H1 (cell line): ENCODE measurements at regions not wholly inside any gene's neighbourhood (a gene's known extent, or its start where the extent isn't known, plus 50 kb on each side); places are given as distances from the start of the nearest gene placed in this dataset.

Source experiments
- CTCF ChIA-PET: fragments of 300-600 bp; sonication (Branson Sonifier 250); formaldehyde crosslinking; loops from one replicate; lab custom pipeline; 2021; ENCODE audit not compliant: partially characterized antibody; lab: Charles Lee
- POLR2A ChIA-PET: fragments of 300-600 bp; sonication (Branson Sonifier 250); formaldehyde crosslinking; loops from one replicate; lab custom pipeline; 2021; ENCODE audit warnings: inconsistent platforms; ENCODE audit not compliant: partially characterized antibody; lab: Charles Lee
- DNase-seq, 2 experiments: peaks; one replicate each; pipeline versions ENCODE4 v3.0.0 to v3.0.0-alpha.2; 2010 to 2022; ENCODE audit warnings: low spot score in 2 of 2, low read depth in 1 of 2, mixed read lengths in 1 of 2
- FAIRE-seq: peaks from 2 replicates; lab custom pipeline; 2011; peaks lifted over from hg19 to GRCh38; lab: Jason Lieb, UNC
- H2AFZ ChIP-seq: 2 replicates; pipeline ENCODE4 v1.8.1; 2012; ENCODE audit warnings: low read length, inconsistent platforms
- H2AK5ac ChIP-seq: 2 replicates; pipeline ENCODE4 v1.6.1; 2013; ENCODE audit warnings: low read depth, low read length
- H2BK120ac ChIP-seq: replicated peaks from 2 replicates; pipeline ENCODE3; 2013; ENCODE audit warnings: low read depth, low read length, inconsistent platforms
- H2BK12ac ChIP-seq: 2 replicates; pipeline ENCODE4 v1.6.1; 2013; ENCODE audit warnings: low read depth, low read length
- H2BK15ac ChIP-seq: 2 replicates; pipeline ENCODE4 v1.6.1; 2013; ENCODE audit warnings: low read length
- H2BK20ac ChIP-seq: 2 replicates; pipeline ENCODE4 v1.6.1; 2013; ENCODE audit warnings: low read length
- H2BK5ac ChIP-seq: 2 replicates; pipeline ENCODE4 v1.6.1; 2013; ENCODE audit warnings: low read depth, low read length
- H3K14ac ChIP-seq: 2 replicates; pipeline ENCODE4 v1.6.1; 2013; ENCODE audit warnings: inconsistent platforms; ENCODE audit not compliant: insufficient read length
- H3K18ac ChIP-seq: 2 replicates; pipeline ENCODE4 v1.6.1; 2013; ENCODE audit warnings: low read length; ENCODE audit errors: extremely low read depth
- H3K23ac ChIP-seq: 2 replicates; pipeline ENCODE4 v1.6.1; 2013; ENCODE audit warnings: inconsistent platforms; ENCODE audit not compliant: insufficient read length
- H3K23me2 ChIP-seq: 2 replicates; pipeline ENCODE4 v1.6.1; 2013; ENCODE audit warnings: low read depth, low read length
- H3K27ac ChIP-seq: 2 replicates; pipeline ENCODE4 v1.6.1; 2011; ENCODE audit warnings: low read depth, low read length, inconsistent platforms
- H3K27me3 ChIP-seq, 4 experiments: replicated peaks in 1 of 4; 1 replicate in 1 of 4; 2 replicates in 3 of 4; pipeline versions ENCODE4 v1.6.1 to v1.8.1; 2011 to 2013; ENCODE audit warnings: low read length in 3 of 4, mild to moderate bottlenecking in 3 of 4, inconsistent platforms in 2 of 4, mixed read lengths in 2 of 4, moderate library complexity in 1 of 4; ENCODE audit not compliant: control insufficient read depth in 3 of 4, insufficient read depth in 3 of 4; ENCODE audit errors: extremely low read depth in 1 of 4
- H3K36me3 ChIP-seq, 4 experiments: 2 replicates each; pipeline versions ENCODE4 v1.6.1 to v1.8.1; 2011 to 2013; ENCODE audit warnings: mild to moderate bottlenecking in 4 of 4, low read length in 3 of 4, moderate library complexity in 2 of 4, control low read depth in 1 of 4, inconsistent platforms in 1 of 4; ENCODE audit not compliant: insufficient read depth in 4 of 4, control insufficient read depth in 2 of 4
- H3K4ac ChIP-seq: replicated peaks from 2 replicates; pipeline ENCODE3; 2013; ENCODE audit warnings: low read length, low read depth, mixed read lengths, inconsistent platforms; ENCODE audit not compliant: insufficient read length
- H3K4me1 ChIP-seq, 4 experiments: replicated peaks in 1 of 4; 1 replicate in 1 of 4; 2 replicates in 3 of 4; pipeline versions ENCODE4 v1.6.1 to v1.8.1; 2011 to 2013; ENCODE audit warnings: low read length in 3 of 4, inconsistent platforms in 2 of 4, mixed read lengths in 1 of 4; ENCODE audit not compliant: insufficient read depth in 4 of 4, control insufficient read depth in 3 of 4
- H3K4me2 ChIP-seq, 2 experiments: 2 replicates each; pipeline versions ENCODE4 v1.6.1 to v1.8.1; 2011 to 2013; ENCODE audit warnings: low read depth in 2 of 2, low read length in 2 of 2, control low read depth in 1 of 2, inconsistent platforms in 1 of 2, mild to moderate bottlenecking in 1 of 2; ENCODE audit not compliant: insufficient read depth in 1 of 2
- H3K4me3 ChIP-seq, 4 experiments: fragments of 200-600, 300-600 bp in 1 of 4; sonication (generic), shearing (Covaris generic), sonication (Bioruptor Twin) in 1 of 4; 2 replicates each; pipeline versions ENCODE4 v1.5.1 to v1.8.1; 2011 to 2016; ENCODE audit warnings: low read length in 4 of 4, low read depth in 3 of 4, control low read depth in 2 of 4, inconsistent platforms in 2 of 4, mild to moderate bottlenecking in 2 of 4, mixed read lengths in 1 of 4, moderate library complexity in 1 of 4; ENCODE audit not compliant: insufficient read depth in 2 of 4; ENCODE audit errors: extremely low read depth in 1 of 4
- H3K56ac ChIP-seq: replicated peaks from 2 replicates; pipeline ENCODE3; 2013; ENCODE audit warnings: low read depth, mild to moderate bottlenecking, mixed read lengths, low read length, inconsistent platforms; ENCODE audit not compliant: insufficient read length
- H3K79me1 ChIP-seq: 2 replicates; pipeline ENCODE4 v1.6.1; 2013; ENCODE audit warnings: low read depth, low read length, control low read depth
- H3K79me2 ChIP-seq, 2 experiments: 2 replicates each; pipeline versions ENCODE4 v1.6.1 to v1.8.1; 2012 to 2013; ENCODE audit warnings: low read length in 2 of 2, mild to moderate bottlenecking in 2 of 2, inconsistent platforms in 1 of 2; ENCODE audit not compliant: insufficient read depth in 2 of 2, control insufficient read depth in 1 of 2
- H3K9ac ChIP-seq, 4 experiments: replicated peaks in 1 of 4; 1 replicate in 1 of 4; 2 replicates in 3 of 4; pipeline versions ENCODE4 v1.6.1 to v1.8.1; 2011 to 2013; ENCODE audit warnings: low read depth in 3 of 4, low read length in 3 of 4, control low read depth in 2 of 4, mild to moderate bottlenecking in 2 of 4, moderate library complexity in 2 of 4, inconsistent platforms in 1 of 4; ENCODE audit errors: extremely low read depth in 1 of 4
- H3K9me3 ChIP-seq, 2 experiments: 2 replicates each; pipeline versions ENCODE4 v1.6.1 to v1.8.1; 2012 to 2013; ENCODE audit warnings: mild to moderate bottlenecking in 2 of 2, moderate library complexity in 2 of 2, control low read depth in 1 of 2, inconsistent platforms in 1 of 2, low read depth in 1 of 2, low read length in 1 of 2, mixed read lengths in 1 of 2; ENCODE audit not compliant: insufficient read depth in 2 of 2
- H4K20me1 ChIP-seq, 2 experiments: replicated peaks in 1 of 2; 2 replicates each; pipeline versions ENCODE3 to v1.8.1; 2011 to 2013; ENCODE audit warnings: inconsistent platforms in 2 of 2, low read length in 2 of 2, mild to moderate bottlenecking in 1 of 2; ENCODE audit not compliant: insufficient read depth in 2 of 2, control insufficient read depth in 1 of 2
- H4K5ac ChIP-seq: 2 replicates; pipeline ENCODE4 v1.6.1; 2013; ENCODE audit warnings: low read length, low read depth, mixed read lengths, inconsistent platforms; ENCODE audit not compliant: insufficient read length
- H4K8ac ChIP-seq: 2 replicates; pipeline ENCODE4 v1.8.0; 2013; ENCODE audit warnings: mild to moderate bottlenecking, moderate library complexity, low read length, inconsistent platforms; ENCODE audit not compliant: insufficient read depth; ENCODE audit errors: extremely low read depth
- H4K91ac ChIP-seq: replicated peaks from 2 replicates; pipeline ENCODE3; 2013; ENCODE audit warnings: low read length, mixed read lengths, inconsistent platforms; ENCODE audit not compliant: insufficient read length
- ASH2L ChIP-seq: fragments of 200-600, 300-600 bp; sonication (generic); IDR thresholded peaks from one replicate; pipeline ENCODE4 v1.7.1; 2017; ENCODE audit warnings: low read length
- CREB1 ChIP-seq: IDR thresholded peaks from 2 replicates; pipeline ENCODE4 v1.6.1; 2012; ENCODE audit warnings: inconsistent platforms
- SUZ12 ChIP-seq: fragments of 200-600 bp; sonication (generic); IDR thresholded peaks from 2 replicates; pipeline ENCODE4 v1.6.1; 2012; ENCODE audit warnings: mild to moderate bottlenecking, inconsistent platforms, low read length, moderate library complexity, mixed read lengths
- WGBS, 2 experiments: shearing (Covaris generic) in 1 of 2; methylation state at CpG; one replicate each; pipeline versions ENCODE4 v1.1.6 to v1.1.7; 2013 to 2015; ENCODE audit warnings: low lambda C conversion rate in 2 of 2, mixed read lengths in 2 of 2, inconsistent platforms in 1 of 2, low coverage in 1 of 2, missing lambda C conversion rate in 1 of 2; ENCODE audit not compliant: insufficient replicate concordance in 2 of 2, insufficient coverage in 1 of 2, insufficient read length in 1 of 2; ENCODE audit errors: extremely low coverage in 1 of 2, missing lambda C conversion rate in 1 of 2; 5-methylcytosine and 5-hydroxymethylcytosine counted together

GRCh38 chr2:41598161-41598894, 449.5 kb upstream of the PKDCC start:
- Histone ChIP-seq H3K4ac (no peak overlapping the region), H4K20me1 (no peaks in the 10 kb centered on the region), H4K91ac (no peak overlapping the region), H3K4me1 (no peaks in the 10 kb centered on the region), H2BK15ac (no peak overlapping the region), H3K14ac (no peak overlapping the region), H3K23me2 (no peaks in the 10 kb centered on the region), H3K79me2 (no peaks in the 10 kb centered on the region), H3K4me2 (no peak overlapping the region), H3K23ac (no peak overlapping the region), H3K27me3 (no peaks in the 10 kb centered on the region), H2BK120ac (no peak overlapping the region), H3K18ac (no peak overlapping the region), H2BK12ac (no peak overlapping the region), H3K9me3 (no peaks in the 10 kb centered on the region), H2BK5ac (no peak overlapping the region), H3K79me1 (no peaks in the 10 kb centered on the region), H2AFZ (no peak overlapping the region), H4K5ac (no peak overlapping the region), H2BK20ac (no peak overlapping the region), H3K56ac (no peak overlapping the region), H4K8ac (no peak overlapping the region), H2AK5ac (no peak overlapping the region), H3K4me3 (no peak overlapping the region), H3K27ac (no peak overlapping the region), H3K9ac (no peak overlapping the region), H3K36me3 (no peaks in the 10 kb centered on the region)
- DNase-seq (no peak), FAIRE-seq (no peak)
- WGBS, 2 experiments, result 86% methylated on average over 5 of the region's 5 CpGs; no CpG with 5 or more reads in 1 of the 2 experiments
- POLR2A ChIA-PET, result no interaction called here
- TF ChIP-seq ASH2L (no peak), CREB1 (no peak), SUZ12 (no peak)
- CTCF ChIA-PET, result interaction anchor here (0.8 to 1.1 kb wide), 3 partner anchors 8 to 101 kb away, joined by 3 read pairs; no protein-coding TSS in a partner anchor
